A673 (cell line): ENCODE measurements at regions not wholly inside any gene's neighbourhood (a gene's known extent, or its start where the extent isn't known, plus 50 kb on each side); places are given as distances from the start of the nearest gene placed in this dataset.

Experiments
- CTCF ChIP-seq: fragments of 300-800, 200-600 bp; sonication (generic); conservative IDR thresholded peaks from 2 replicates; pipeline ENCODE4 v1.5.1; 2017; ENCODE audit warnings: low read depth, mild to moderate bottlenecking, antibody characterized with exemption, low read length, moderate library complexity, mixed read lengths
- EZH2 ChIP-seq: fragments of 200-600 bp; sonication (generic); IDR thresholded peaks from 2 replicates; pipeline ENCODE4 v1.6.1; 2017; ENCODE audit warnings: borderline replicate concordance, low read depth, mild to moderate bottlenecking, mixed read lengths, antibody characterized with exemption, low read length; ENCODE audit not compliant: poor library complexity, severe bottlenecking

GRCh38 chr20:60510356-60510755, 552.1 kb downstream of the CDH26 start:
- TF ChIP-seq EZH2 = no peak
- no peak for TF ChIP-seq CTCF
